PC-3 (cell line): ENCODE measurements at regions not wholly inside any gene's neighbourhood (a gene's known extent, or its start where the extent isn't known, plus 50 kb on each side); places are given as distances from the start of the nearest gene placed in this dataset.

Experiments
- ATAC-seq: fragments of 200-7000 bp; cut with Tn5 transposase; 2 replicates; pipeline ENCODE4 v1.9.1; 2020; ENCODE audit warnings: mild to moderate bottlenecking, moderate library complexity
- BruUV-seq: library from RNA; stranded (reverse); fragments of 400-500 nt; replicated peaks from 2 replicates; lab custom pipeline; 2021; lab: Mats Ljungman, UMichigan
- CTCF ChIA-PET: fragments of 300-600 bp; sonication (Branson Sonifier 250); formaldehyde crosslinking; loops from one replicate; lab custom pipeline; 2022; ENCODE audit warnings: antibody characterized with exemption; lab: Charles Lee
- POLR2A ChIA-PET: fragments of 300-600 bp; sonication (Branson Sonifier 250); formaldehyde crosslinking; loops from one replicate; lab custom pipeline; 2022; ENCODE audit warnings: antibody characterized with exemption; ENCODE audit not compliant: unreplicated experiment; lab: Charles Lee
- DNase-seq: peaks from one replicate; pipeline ENCODE4 v3.0.0-alpha.2; 2015
- H2AFZ ChIP-seq: fragments of 300-600 bp; sonication (generic); 2 replicates; pipeline ENCODE4 v1.6.0; 2016; ENCODE audit warnings: antibody characterized with exemption, low read length
- H3F3A ChIP-seq: fragments of 300-600 bp; sonication (generic); one replicate; pipeline ENCODE4 v1.6.0; 2017; ENCODE audit warnings: antibody characterized with exemption, low read length, control low read depth, mild to moderate bottlenecking; ENCODE audit not compliant: unreplicated experiment
- H3K27ac ChIP-seq: fragments of 300-600 bp; sonication (generic); 2 replicates; pipeline ENCODE4 v1.5.1; 2016; ENCODE audit warnings: mild to moderate bottlenecking, low read length
- H3K27me3 ChIP-seq: fragments of 300-600 bp; sonication (generic); 2 replicates; pipeline ENCODE4 v1.6.1; 2016; ENCODE audit warnings: low read length, mixed read lengths
- H3K36me3 ChIP-seq: fragments of 300-600 bp; sonication (generic); 2 replicates; pipeline ENCODE4 v1.6.1; 2016; ENCODE audit warnings: low read depth, mixed run types, low read length, mixed read lengths
- H3K4me1 ChIP-seq: fragments of 300-600 bp; sonication (generic); 2 replicates; pipeline ENCODE4 v1.5.1; 2016; ENCODE audit warnings: low read length; ENCODE audit not compliant: insufficient read depth
- H3K4me2 ChIP-seq: fragments of 300-600 bp; sonication (generic); 2 replicates; pipeline ENCODE4 v1.6.0; 2016; ENCODE audit warnings: low read length
- H3K4me3 ChIP-seq: fragments of 300-600 bp; sonication (generic); 2 replicates; pipeline ENCODE4 v1.5.1; 2016; ENCODE audit warnings: mild to moderate bottlenecking, low read length, mixed read lengths
- H3K79me2 ChIP-seq: fragments of 300-600 bp; sonication (generic); 2 replicates; pipeline ENCODE4 v1.6.1; 2017; ENCODE audit warnings: low read length, mixed read lengths
- H3K9ac ChIP-seq: fragments of 300-600 bp; sonication (generic); 2 replicates; pipeline ENCODE4 v1.6.0; 2016; ENCODE audit warnings: mild to moderate bottlenecking, low read length
- H3K9me2 ChIP-seq: fragments of 300-600 bp; sonication (generic); replicated peaks from 2 replicates; pipeline ENCODE4 v1.6.1; 2016; ENCODE audit warnings: mixed run types, low read length, mixed read lengths
- H3K9me3 ChIP-seq: fragments of 300-600 bp; sonication (generic); 2 replicates; pipeline ENCODE4 v1.6.1; 2016; ENCODE audit warnings: low read length, mixed read lengths
- H4K20me1 ChIP-seq: fragments of 300-600 bp; sonication (generic); 2 replicates; pipeline ENCODE4 v1.6.1; 2016; ENCODE audit warnings: low read length, mixed read lengths
- CTCF ChIP-seq: fragments of 300-600 bp; sonication (generic); conservative IDR thresholded peaks from 2 replicates; pipeline ENCODE4 v1.5.1; 2017; ENCODE audit warnings: antibody characterized with exemption, low read depth, mild to moderate bottlenecking, low read length
- EZH2 ChIP-seq: fragments of 300-600 bp; sonication (generic); IDR thresholded peaks from one replicate; pipeline ENCODE4 v1.6.1; 2017; ENCODE audit warnings: antibody characterized with exemption, mild to moderate bottlenecking, low read length; ENCODE audit not compliant: unreplicated experiment
- EZH2phosphoT487 ChIP-seq: fragments of 300-600 bp; sonication (generic); IDR thresholded peaks from 2 replicates; pipeline ENCODE4 v1.6.1; 2018; ENCODE audit warnings: mild to moderate bottlenecking, antibody characterized with exemption, low read length, borderline replicate concordance
- intact Hi-C: fragments of 100-400 bp; cut with micrococcal nuclease; formaldehyde crosslinking; loops from 2 replicates; pipeline ENCODE4 v1.9.0; 2023

- Histone ChIP-seq H3K79me2 (no peaks in the 10 kb centered on the region), H3K9me3 (no peaks in the 10 kb centered on the region), H4K20me1 (no peaks in the 10 kb centered on the region), H3K4me1 (no peaks in the 10 kb centered on the region), H3K27me3 (no peaks in the 10 kb centered on the region), H3K27ac (no peak overlapping the region), H3K36me3 (no peaks in the 10 kb centered on the region), H3K4me2 (no peak overlapping the region), H3K9ac (no peak overlapping the region), H2AFZ (no peak overlapping the region), H3K4me3 (no peak overlapping the region), H3F3A (no peaks in the 10 kb centered on the region), H3K9me2 (no peaks in the 10 kb centered on the region)
- BruUV-seq, result no TSS peak
- ChIA-PET POLR2A (no interaction called here), CTCF (no interaction called here)
- no peak for ATAC-seq
- TF ChIP-seq CTCF, result no peak
- no peak for TF ChIP-seq EZH2phosphoT487
- TF ChIP-seq EZH2, result no peak
- no peak for DNase-seq
- intact Hi-C loops, result no loop called here
These were observed 126.8 kb upstream of the VCX3A start for GRCh38 chrX:6661736-6662135.

- ATAC-seq, result no peak
- H3K27ac ChIP-seq, result no peak overlapping the region
- TF ChIP-seq EZH2phosphoT487, result no peak
- TF ChIP-seq EZH2, result no peak
- TF ChIP-seq CTCF, result no peak
- H3K36me3 ChIP-seq, result no peaks in the 10 kb centered on the region
- ChIA-PET POLR2A (no interaction called here), CTCF (no interaction called here)
- H3K4me3 ChIP-seq, result no peak overlapping the region
- H3K4me1 ChIP-seq, result no peaks in the 10 kb centered on the region
- H2AFZ ChIP-seq, result no peak overlapping the region
- H3K9me2 ChIP-seq, result no peaks in the 10 kb centered on the region
- H3F3A ChIP-seq, result no peaks in the 10 kb centered on the region
- H4K20me1 ChIP-seq, result no peaks in the 10 kb centered on the region
- intact Hi-C loops, result no loop called here
- no peak overlapping the region for H3K9ac ChIP-seq
- DNase-seq, result no peak
- H3K79me2 ChIP-seq, result no peaks in the 10 kb centered on the region
- BruUV-seq, result no TSS peak
- no peaks in the 10 kb centered on the region for H3K27me3 ChIP-seq
- no peaks in the 10 kb centered on the region for H3K9me3 ChIP-seq
- H3K4me2 ChIP-seq, result no peak overlapping the region
These were observed 125.8 kb upstream of the VCX3A start for GRCh38 chrX:6660567-6661264.

GRCh38 chrX:6645216-6645615 is 110.3 kb upstream of the VCX3A start:
- no peaks in the 10 kb centered on the region for H3K27me3 ChIP-seq
- no peaks in the 10 kb centered on the region for H3K9me3 ChIP-seq
- no peaks in the 10 kb centered on the region for H3K4me1 ChIP-seq
- H3K4me3 ChIP-seq, result no peak overlapping the region
- no peak for DNase-seq
- no peak overlapping the region for H3K27ac ChIP-seq
- H3K9me2 ChIP-seq, result no peaks in the 10 kb centered on the region
- CTCF ChIA-PET, result no interaction called here
- H3K9ac ChIP-seq, result no peak overlapping the region
- no peak overlapping the region for H2AFZ ChIP-seq
- H3K79me2 ChIP-seq, result no peaks in the 10 kb centered on the region
- POLR2A ChIA-PET, result no interaction called here
- H3F3A ChIP-seq, result no peaks in the 10 kb centered on the region
- intact Hi-C loops, result no loop called here
- TF ChIP-seq EZH2phosphoT487, result no peak
- H4K20me1 ChIP-seq, result no peaks in the 10 kb centered on the region
- BruUV-seq, result no TSS peak
- H3K4me2 ChIP-seq, result no peak overlapping the region
- H3K36me3 ChIP-seq, result no peaks in the 10 kb centered on the region
- no peak for ATAC-seq
